ENCODE measurements at regions not wholly inside any gene's neighbourhood (a gene's known extent, or its start where the extent isn't known, plus 50 kb on each side); places are given as distances from the start of the nearest gene placed in this dataset.

DNA sequence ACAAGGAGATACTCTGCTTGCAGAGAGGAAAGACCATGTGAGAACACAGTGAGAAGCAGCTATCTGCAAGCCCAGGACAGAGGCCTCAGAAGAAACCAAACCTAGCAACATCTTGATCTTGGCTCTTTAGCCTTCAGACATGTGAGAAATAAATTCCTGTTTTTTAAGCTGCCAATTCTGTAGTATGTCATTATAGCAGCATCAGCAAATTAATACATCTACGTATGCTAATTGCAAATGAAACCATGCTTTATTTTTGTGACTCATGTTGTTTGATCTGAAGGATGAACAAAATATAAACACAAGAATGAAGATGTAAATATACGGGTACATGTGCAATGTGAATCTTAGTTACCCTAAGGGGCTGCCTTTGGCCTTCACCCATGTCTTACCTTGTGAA, 714.4 kb upstream of the ARPP21 start:
- DNase-seq (ENCODE audit: low read depth in 1 of 2, low spot score in 2 of 2), result no peak
- Histone ChIP-seq H3K27me3 (replicated peaks) (no peaks in the 10 kb centered on the region), H3K4me3 (no peak overlapping the region), H3K36me3 (no peaks in the 10 kb centered on the region), H3K27ac (no peak overlapping the region), H3K4me1 (replicated peaks) (no peaks in the 10 kb centered on the region), H3K9me3 (replicated peaks) (no peaks in the 10 kb centered on the region)

DNA sequence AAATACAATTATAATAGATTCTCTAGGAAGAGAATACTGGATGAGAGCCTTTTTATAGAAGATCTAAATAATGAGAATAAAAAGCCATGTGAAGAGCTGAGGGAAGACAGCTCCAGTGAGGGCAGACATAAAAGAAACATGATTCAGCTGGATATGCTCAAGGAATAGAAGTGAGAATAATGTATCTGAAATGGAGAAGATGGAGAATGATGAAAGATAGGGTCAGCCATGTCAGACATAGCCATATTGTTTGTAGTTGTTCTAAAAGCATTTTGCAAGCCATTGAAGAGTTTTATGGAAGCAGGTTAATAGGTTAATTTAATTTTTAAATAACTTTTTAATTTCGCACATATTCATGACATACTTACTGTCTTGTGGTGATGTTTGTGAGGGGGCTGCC, 713.5 kb upstream of the ARPP21 start:
- Histone ChIP-seq H3K27me3 (replicated peaks) (no peaks in the 10 kb centered on the region), H3K4me3 (no peak overlapping the region), H3K36me3 (no peaks in the 10 kb centered on the region), H3K4me1 (replicated peaks) (no peaks in the 10 kb centered on the region), H3K9me3 (replicated peaks) (no peaks in the 10 kb centered on the region), H3K27ac (no peak overlapping the region)
- no peak for DNase-seq (ENCODE audit: low read depth in 1 of 2, low spot score in 2 of 2)

DNA sequence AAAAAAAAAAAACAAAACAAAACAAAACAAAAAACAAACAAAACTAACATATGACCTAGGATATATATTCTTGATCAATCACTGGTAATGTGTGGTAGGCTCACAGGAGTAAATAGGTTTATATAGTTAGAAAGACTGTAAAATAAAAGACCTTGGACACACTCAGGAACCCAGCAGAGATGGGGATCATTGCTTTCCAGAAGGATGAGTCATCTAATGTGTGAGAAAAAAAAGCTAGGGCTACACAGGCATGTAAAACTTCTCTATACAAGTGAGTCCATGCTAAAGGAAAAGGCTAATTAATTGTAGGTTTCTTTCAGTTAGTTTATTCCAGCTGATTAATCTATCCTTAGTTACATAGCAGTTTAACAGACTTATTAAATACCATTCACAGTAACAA, 710.3 kb upstream of the ARPP21 start:
- Histone ChIP-seq H3K27ac (no peak overlapping the region), H3K4me1 (replicated peaks) (no peaks in the 10 kb centered on the region), H3K36me3 (no peaks in the 10 kb centered on the region), H3K4me3 (no peak overlapping the region), H3K27me3 (replicated peaks) (no peaks in the 10 kb centered on the region), H3K9me3 (replicated peaks) (no peaks in the 10 kb centered on the region)
- DNase-seq (ENCODE audit: low read depth in 1 of 2, low spot score in 2 of 2), result no peak

DNA sequence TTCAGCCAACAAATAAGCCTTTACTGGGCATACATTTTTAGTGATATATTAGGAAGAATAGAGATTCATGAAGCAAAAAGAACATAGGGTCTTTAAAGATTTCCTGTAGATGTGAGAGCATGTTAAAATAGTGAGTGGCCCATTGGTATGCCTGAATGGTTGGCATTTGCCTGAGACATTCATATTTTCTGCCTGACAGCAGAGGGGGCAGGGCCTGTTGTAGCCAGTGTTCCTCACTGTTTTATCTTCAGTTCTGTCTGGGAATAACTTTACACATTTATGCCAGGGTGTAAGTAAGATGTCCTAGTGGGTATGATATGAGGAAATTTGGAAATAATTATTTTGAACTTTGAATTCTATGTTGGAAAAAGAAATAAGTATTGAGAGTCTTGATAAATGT, 704.7 kb upstream of the ARPP21 start:
- Histone ChIP-seq H3K4me1 (replicated peaks) (no peaks in the 10 kb centered on the region), H3K9me3 (replicated peaks) (no peaks in the 10 kb centered on the region; the same call in 1 of the 2 replicates), H3K27ac (no peak overlapping the region), H3K27me3 (replicated peaks) (no peaks in the 10 kb centered on the region), H3K4me3 (no peak overlapping the region), H3K36me3 (no peaks in the 10 kb centered on the region)
- DNase-seq (ENCODE audit: low read depth in 1 of 2, low spot score in 2 of 2), result no peak

DNA sequence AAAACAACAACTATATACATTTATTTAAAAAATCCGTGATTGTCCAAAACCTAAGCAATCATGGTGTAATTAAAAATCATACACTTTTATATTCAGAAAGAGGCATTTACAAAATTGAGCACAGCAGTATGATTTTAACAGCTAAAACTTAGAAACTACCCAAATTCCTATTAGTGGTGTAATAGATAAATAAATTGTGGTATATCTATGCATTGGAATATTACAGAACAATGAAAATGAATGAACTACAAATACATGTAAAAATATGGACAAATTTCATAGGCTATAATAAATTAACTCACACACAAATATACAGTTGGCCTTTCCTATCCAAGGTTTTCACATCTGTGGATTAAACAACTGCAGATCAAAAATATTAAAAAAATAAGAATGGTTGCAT, 700.5 kb upstream of the ARPP21 start:
- no peak overlapping the region for H3K27ac ChIP-seq
- no peaks in the 10 kb centered on the region; the same call in 1 of the 2 replicates for H3K9me3 ChIP-seq (replicated peaks)
- H3K4me1 ChIP-seq (replicated peaks), result no peaks in the 10 kb centered on the region
- no peak for DNase-seq (ENCODE audit: low read depth in 1 of 2, low spot score in 2 of 2)
- H3K4me3 ChIP-seq, result no peak overlapping the region
- H3K36me3 ChIP-seq, result no peaks in the 10 kb centered on the region
- H3K27me3 ChIP-seq (replicated peaks), result no peaks in the 10 kb centered on the region

DNA sequence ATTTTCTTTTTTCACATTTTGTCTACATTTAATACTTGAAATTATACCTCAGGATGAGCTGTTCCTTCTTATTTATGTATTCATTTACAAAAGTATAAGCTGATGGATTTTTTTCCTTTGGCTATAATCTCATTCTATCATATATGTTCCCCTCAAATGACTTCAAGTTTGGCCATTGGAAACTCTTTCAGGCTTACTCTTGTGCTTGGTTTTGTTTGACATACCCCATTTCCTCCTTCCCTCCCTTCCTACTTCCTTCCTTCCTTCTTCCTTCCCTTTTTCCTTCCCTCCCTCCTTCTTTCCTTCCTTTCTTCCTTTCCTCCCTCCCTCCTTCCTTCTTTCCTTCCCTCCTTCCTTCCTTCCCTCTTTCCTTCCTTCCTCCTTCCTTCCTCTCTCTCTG, 697.1 kb upstream of the ARPP21 start:
- no peaks in the 10 kb centered on the region for H3K36me3 ChIP-seq
- no peak overlapping the region for H3K27ac ChIP-seq
- H3K27me3 ChIP-seq (replicated peaks), result no peaks in the 10 kb centered on the region
- no peak for DNase-seq (ENCODE audit: low read depth in 1 of 2, low spot score in 2 of 2)
- H3K4me3 ChIP-seq, result no peak overlapping the region
- no peaks in the 10 kb centered on the region for H3K4me1 ChIP-seq (replicated peaks)
- H3K9me3 ChIP-seq (replicated peaks), result no peaks in the 10 kb centered on the region; the same call in 1 of the 2 replicates

DNA sequence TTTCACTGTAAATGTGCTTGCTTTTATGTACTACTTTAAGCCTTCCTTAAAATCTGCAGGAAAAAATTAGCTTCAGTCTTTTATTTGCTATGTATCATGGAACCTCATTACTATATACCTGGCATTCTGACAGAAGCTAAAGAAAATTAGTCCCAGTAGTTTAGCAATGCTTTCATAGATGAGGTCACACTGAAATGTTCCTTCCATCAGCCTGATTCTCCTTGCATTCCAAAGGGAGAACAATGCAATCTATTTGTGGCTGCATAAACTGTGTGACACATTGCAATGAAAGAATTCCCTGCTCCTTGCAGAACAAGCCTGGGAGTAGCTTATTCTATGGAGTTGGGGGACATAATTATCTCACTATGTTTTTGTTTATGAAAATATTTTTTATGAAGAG, 691.5 kb upstream of the ARPP21 start:
- Histone ChIP-seq H3K9me3 (replicated peaks) (no peaks in the 10 kb centered on the region), H3K4me3 (no peak overlapping the region), H3K4me1 (replicated peaks) (no peaks in the 10 kb centered on the region), H3K27ac (no peak overlapping the region), H3K36me3 (no peaks in the 10 kb centered on the region), H3K27me3 (replicated peaks) (no peaks in the 10 kb centered on the region)
- DNase-seq (ENCODE audit: low read depth in 1 of 2, low spot score in 2 of 2), result no peak

DNA sequence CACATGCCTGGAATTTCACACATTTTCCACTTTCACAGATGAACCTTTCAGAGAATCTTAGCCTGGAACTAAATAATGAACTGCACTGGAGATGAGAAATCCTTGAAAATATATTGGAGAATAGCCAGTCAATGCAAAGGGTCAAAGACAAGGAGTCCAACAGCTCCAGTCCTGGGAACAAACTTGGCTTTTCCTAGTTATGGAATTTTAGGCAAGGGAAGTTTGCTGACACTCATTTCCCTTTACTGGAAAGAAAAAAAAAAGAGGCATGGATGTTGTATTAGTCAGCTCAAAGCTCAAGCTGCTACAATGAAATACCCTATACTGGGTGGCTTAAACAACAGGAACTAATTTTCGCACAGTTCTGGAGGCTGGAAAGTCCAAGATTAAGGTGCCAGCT, 690.8 kb upstream of the ARPP21 start:
- no peak for DNase-seq (ENCODE audit: low read depth in 1 of 2, low spot score in 2 of 2)
- Histone ChIP-seq H3K36me3 (no peaks in the 10 kb centered on the region), H3K4me1 (replicated peaks) (no peaks in the 10 kb centered on the region), H3K27me3 (replicated peaks) (no peaks in the 10 kb centered on the region), H3K27ac (no peak overlapping the region), H3K9me3 (replicated peaks) (no peaks in the 10 kb centered on the region; the same call in 1 of the 2 replicates), H3K4me3 (no peak overlapping the region)

DNA sequence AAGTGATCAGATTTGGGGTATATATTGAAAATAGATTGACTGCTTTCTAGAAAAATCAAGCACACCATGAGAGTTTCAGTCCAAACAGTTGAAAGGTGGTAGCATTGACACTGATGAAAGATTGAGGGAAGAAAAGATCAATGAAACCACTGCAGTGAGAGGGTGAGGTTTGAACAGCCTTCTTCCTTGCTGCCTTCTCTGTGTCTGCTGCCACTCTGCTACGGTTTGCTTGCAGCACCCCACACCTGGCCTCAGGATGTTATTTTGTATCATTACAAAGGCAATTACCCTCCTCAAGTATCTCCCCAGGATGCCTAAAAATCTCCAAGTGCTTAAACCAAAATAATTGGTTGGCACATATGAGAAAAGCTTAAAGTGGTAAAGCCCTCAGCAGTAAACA, 683.6 kb upstream of the ARPP21 start:
- no peaks in the 10 kb centered on the region for H3K36me3 ChIP-seq
- H3K4me1 ChIP-seq (replicated peaks), result no peaks in the 10 kb centered on the region
- H3K27me3 ChIP-seq (replicated peaks), result no peaks in the 10 kb centered on the region

DNA sequence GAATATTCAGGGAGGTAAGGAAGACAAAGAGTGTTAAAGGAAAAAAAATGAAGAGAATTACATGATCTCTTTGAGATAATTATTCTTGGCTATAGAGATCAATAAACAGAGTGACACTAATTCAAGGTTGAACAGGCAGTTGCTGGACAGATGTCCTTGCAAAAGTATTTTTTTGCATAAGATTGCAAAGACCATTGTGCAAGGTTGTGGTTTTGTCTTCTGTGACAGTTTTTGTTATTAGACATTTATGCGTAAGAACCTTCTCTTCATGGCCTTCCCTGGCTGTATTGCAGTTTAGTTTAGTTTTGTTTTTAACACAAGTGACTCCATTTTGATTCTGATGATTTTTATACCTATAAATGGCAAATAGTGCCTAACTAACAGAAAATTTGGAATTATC, 682.8 kb upstream of the ARPP21 start:
- peaks cover 2% of the 10 kb centered on the region; the same call in 1 of the 2 replicates for H3K9me3 ChIP-seq (replicated peaks)
- no peak overlapping the region for H3K27ac ChIP-seq
- no peak for DNase-seq (ENCODE audit: low read depth in 1 of 2, low spot score in 2 of 2)
- no peaks in the 10 kb centered on the region for H3K4me1 ChIP-seq (replicated peaks)
- no peaks in the 10 kb centered on the region for H3K36me3 ChIP-seq
- H3K27me3 ChIP-seq (replicated peaks), result no peaks in the 10 kb centered on the region
- no peak overlapping the region for H3K4me3 ChIP-seq

More for the DNA sequence above, 683.6 kb upstream of the ARPP21 start:
- Histone ChIP-seq H3K4me3 (no peak overlapping the region), H3K27ac (no peak overlapping the region), H3K9me3 (replicated peaks) (no peaks in the 10 kb centered on the region; the same call in 1 of the 2 replicates)
- DNase-seq (ENCODE audit: low read depth in 1 of 2, low spot score in 2 of 2), result no peak

DNA sequence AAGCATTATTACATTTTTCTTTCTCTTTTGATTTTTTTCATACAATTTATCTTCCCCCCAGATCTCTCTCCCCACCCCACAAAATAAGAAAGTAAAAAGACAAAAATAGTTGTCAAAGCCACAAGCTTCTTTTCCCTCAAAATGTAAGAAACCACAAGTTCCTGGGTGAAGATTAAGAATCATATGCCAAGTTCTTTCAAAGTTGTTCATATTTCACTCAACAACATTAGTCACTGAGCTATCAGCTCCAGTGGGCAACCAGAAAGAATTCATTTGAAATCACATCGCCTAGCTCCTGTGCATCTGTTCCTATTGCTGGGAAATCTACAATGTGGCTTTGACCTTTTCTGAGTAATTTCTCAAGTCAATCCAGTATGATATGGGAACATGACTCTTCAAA, 681.6 kb upstream of the ARPP21 start:
- Histone ChIP-seq H3K9me3 (replicated peaks) (peaks cover 2% of the 10 kb centered on the region; the same call in 1 of the 2 replicates), H3K36me3 (no peaks in the 10 kb centered on the region), H3K27ac (no peak overlapping the region), H3K4me1 (replicated peaks) (no peaks in the 10 kb centered on the region), H3K27me3 (replicated peaks) (no peaks in the 10 kb centered on the region), H3K4me3 (no peak overlapping the region)
- DNase-seq (ENCODE audit: low read depth in 1 of 2, low spot score in 2 of 2), result no peak

DNA sequence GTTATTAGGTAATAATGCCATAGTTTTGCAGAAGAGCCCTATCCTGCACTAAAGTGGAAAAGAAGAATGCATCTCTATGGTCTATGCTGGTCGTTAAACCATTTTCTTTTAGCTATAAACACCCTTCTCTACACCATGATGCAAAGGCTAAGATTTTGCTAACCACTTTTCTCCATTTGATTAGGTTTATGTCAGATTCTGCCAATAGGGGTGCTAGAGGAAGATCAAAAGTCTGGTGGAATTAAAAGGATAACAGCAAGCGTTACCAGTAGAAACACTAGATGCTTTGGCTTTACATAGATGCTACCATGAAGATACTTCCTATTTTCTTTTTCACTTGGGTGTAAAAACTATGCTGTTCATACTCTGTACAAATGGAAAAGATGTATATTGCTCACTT, 669.8 kb upstream of the ARPP21 start:
- Histone ChIP-seq H3K36me3 (no peaks in the 10 kb centered on the region), H3K4me1 (replicated peaks) (no peaks in the 10 kb centered on the region), H3K27me3 (replicated peaks) (no peaks in the 10 kb centered on the region), H3K4me3 (no peak overlapping the region), H3K9me3 (replicated peaks) (no peaks in the 10 kb centered on the region), H3K27ac (no peak overlapping the region)
- DNase-seq (ENCODE audit: low read depth in 1 of 2, low spot score in 2 of 2), result no peak

DNA sequence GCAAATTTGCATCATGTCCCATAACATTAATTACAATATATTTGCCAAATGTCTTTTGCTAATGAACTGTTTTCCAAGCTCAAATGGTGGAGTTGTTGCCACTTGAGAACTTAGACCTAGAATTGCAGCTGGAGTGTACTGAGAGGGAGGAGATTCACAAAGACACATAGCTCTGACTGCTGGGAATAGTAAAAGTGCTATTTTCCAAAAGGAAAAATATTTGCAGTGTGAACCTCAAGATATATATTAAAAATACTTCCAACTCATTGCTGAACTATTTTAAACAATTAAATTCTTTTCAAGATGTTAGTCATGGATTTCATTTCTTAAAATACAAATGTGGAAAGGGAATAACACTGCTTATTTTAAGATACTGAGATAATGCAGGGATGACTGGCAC, 666.8 kb upstream of the ARPP21 start:
- Histone ChIP-seq H3K4me3 (no peak overlapping the region), H3K36me3 (no peaks in the 10 kb centered on the region), H3K27me3 (replicated peaks) (no peaks in the 10 kb centered on the region), H3K27ac (no peak overlapping the region), H3K9me3 (replicated peaks) (no peaks in the 10 kb centered on the region), H3K4me1 (replicated peaks) (no peaks in the 10 kb centered on the region)
- no peak for DNase-seq (ENCODE audit: low read depth in 1 of 2, low spot score in 2 of 2)

DNA sequence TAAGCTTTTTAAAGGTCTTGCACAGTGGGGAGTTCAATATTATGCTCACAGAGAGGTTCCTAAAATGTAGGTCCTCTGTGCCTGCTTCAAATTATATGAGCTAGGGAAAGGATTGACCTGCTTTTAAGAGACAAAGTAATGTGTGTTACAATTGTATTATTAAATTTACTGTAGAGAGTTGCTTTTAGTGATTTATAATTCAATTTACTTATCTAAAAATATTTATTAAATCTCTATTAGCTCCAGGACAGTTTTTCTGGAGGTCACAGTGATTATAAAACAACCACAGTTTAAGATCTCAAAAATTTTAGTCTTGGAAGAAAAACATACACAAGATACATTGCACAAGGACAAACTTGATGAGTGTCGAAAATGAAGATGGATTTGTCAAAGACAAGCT, 665.7 kb upstream of the ARPP21 start:
- Histone ChIP-seq H3K4me3 (no peak overlapping the region), H3K27ac (no peak overlapping the region), H3K9me3 (replicated peaks) (no peaks in the 10 kb centered on the region), H3K4me1 (replicated peaks) (no peaks in the 10 kb centered on the region), H3K27me3 (replicated peaks) (no peaks in the 10 kb centered on the region), H3K36me3 (no peaks in the 10 kb centered on the region)
- DNase-seq (ENCODE audit: low read depth in 1 of 2, low spot score in 2 of 2), result no peak

DNA sequence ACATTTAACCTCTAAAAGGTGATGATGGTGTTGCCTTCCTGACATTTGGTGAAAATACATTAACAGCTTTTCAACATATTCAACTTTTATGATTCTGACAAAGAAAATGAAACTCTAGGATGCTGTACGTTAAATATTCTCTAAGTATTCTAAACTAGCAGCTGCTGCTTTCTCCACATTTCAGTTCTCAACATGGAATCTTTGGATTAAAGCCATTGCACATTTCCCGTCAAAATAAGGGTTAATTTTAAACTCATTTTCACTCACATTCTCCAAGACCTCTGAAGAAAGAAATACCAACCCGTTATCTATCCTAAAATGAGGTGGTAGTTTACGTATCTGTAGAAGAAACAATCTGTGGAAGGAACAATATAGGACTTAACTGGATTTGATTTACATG, 655.7 kb upstream of the ARPP21 start:
- H3K9me3 ChIP-seq (replicated peaks), result no peaks in the 10 kb centered on the region
- no peak overlapping the region for H3K27ac ChIP-seq
- H3K36me3 ChIP-seq, result no peaks in the 10 kb centered on the region
- H3K27me3 ChIP-seq (replicated peaks), result no peaks in the 10 kb centered on the region
- DNase-seq (ENCODE audit: low read depth in 1 of 2, low spot score in 2 of 2), result no peak
- H3K4me3 ChIP-seq, result no peak overlapping the region
- no peaks in the 10 kb centered on the region for H3K4me1 ChIP-seq (replicated peaks)
